CD4-positive, alpha-beta T cell treated with Interleukin-6 at 100 ng/mL for 8 hours (primary cell): ENCODE measurements at regions not wholly inside any gene's neighbourhood (a gene's known extent, or its start where the extent isn't known, plus 50 kb on each side); places are given as distances from the start of the nearest gene placed in this dataset.

ENCODE experiments used
- DNase-seq: peaks from one replicate; pipeline ENCODE4 v3.0.0-alpha.2; 2020; ENCODE audit warnings: mixed read lengths, low spot score

GRCh38 chr6:15716889-15717288 lies 54.1 kb upstream of the DTNBP1 start:
- DNase-seq = no peak

- DNase-seq = no peak
These were observed 53.0 kb upstream of the DTNBP1 start for GRCh38 chr6:15715851-15716250.

- no peak for DNase-seq
These were observed 52.2 kb upstream of the DTNBP1 start for GRCh38 chr6:15715060-15715459.

- DNase-seq = no peak
These were observed 51.8 kb upstream of the DTNBP1 start for GRCh38 chr6:15714658-15715057.

- no peak for DNase-seq
These were observed 50.5 kb upstream of the DTNBP1 start for GRCh38 chr6:15713325-15713724.

- no peak for DNase-seq
These were observed 50.0 kb upstream of the DTNBP1 start for GRCh38 chr6:15712797-15713196.
